HG03045 (cell line): ENCODE measurements at regions not wholly inside any gene's neighbourhood (a gene's known extent, or its start where the extent isn't known, plus 50 kb on each side); places are given as distances from the start of the nearest gene placed in this dataset.
"Not testable (repeated sequence)": the region's sequence is repeated elsewhere in the genome, so short reads cannot be mapped to it uniquely, and the experiment has no call there.

Experiments
- ATAC-seq: cut with Tn5 transposase; IDR thresholded peaks from one replicate; pipeline ENCODE4 v1.9.1; 2021; ENCODE audit warnings: mild to moderate bottlenecking, moderate library complexity; ENCODE audit not compliant: unreplicated experiment

DNA sequence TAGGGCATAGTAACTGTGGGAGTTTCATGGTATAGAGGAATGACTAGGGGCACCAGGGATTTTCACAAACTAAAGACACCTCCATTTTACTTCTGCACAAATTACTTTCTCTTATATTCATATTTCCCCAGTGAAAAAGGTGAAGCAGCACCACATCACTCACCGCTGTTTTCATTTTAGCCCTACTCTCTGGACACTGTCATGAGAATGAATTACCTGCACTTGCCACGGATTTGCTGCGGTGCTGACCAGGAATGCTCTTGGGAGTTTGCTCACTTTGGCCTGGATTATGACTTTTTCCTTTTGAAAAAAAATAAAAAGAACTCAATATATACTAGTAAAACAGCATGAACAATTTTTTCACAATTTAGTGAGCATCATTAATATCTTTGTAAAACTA, 351.3 kb downstream of the NKX6-1 start:
- no peak for ATAC-seq

DNA sequence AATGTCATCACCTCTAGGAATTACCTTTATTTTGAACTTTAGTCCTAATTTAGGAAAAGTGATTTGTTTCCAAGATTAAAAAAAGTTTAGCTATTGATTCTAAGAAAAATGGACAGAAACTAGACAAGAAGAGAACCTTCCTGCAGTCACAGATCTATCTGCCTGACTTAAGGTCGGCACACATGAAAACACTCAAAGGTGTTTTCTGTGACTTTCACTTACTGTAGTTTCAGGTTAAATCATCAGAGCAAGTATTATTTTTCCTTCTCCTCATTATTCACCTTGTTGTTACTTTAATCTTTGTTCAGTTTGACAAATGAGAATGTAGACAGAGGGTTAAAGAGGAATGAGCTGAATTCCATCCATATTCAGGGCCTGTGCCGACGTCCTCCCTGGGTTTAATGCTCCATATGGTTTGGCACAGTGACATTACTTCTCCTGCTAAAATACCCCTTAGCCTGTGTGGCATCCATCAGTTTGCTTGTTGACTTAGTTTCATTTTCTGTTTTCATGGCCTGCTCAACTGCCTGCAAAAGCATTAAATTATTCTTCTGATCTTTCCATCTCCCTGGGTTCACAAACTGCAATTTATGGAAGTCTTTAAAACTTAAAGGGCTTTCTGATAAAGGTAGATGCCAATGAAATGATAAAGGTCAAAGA, 352.7 kb downstream of the NKX6-1 start:
- no peak for ATAC-seq

DNA sequence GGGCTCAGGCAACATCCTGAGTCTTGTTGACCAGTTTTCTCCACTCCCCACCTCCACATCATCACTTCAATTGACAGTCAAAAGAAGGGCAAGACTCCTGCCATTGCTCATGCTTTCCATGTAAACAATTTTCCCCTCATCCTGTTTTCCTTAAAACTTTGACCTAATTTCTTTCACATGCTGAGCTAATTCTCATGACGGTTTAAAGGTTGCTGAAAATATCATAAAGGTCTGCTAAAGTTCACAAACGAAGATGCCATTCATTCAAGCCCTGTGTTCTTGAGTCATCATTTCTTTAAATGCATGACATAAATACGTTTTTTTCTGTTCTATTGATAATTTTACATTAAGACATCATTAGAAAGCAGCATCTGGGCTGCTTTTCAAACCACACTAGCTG, 353.9 kb downstream of the NKX6-1 start:
- ATAC-seq, result no peak

DNA sequence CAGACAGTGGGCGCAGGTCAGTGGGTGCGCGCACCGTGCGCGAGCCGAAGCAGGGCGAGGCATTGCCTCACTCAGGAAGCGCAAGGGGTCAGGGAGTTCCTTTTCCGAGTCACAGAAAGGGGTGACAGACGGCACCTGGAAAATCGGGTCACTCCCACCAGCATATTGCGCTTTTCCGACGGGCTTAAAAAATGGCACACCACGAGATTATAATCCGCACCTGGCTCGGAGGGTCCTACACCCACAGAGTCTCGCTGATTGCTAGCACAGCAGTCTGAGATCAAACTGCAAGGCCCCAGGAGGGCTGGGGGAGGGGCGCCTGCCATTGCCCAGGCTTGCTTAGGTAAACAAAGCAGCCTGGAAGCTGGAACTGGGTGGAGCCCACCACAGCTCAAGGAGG, 372.2 kb downstream of the NKX6-1 start:
- not testable (repeated sequence) for ATAC-seq

DNA sequence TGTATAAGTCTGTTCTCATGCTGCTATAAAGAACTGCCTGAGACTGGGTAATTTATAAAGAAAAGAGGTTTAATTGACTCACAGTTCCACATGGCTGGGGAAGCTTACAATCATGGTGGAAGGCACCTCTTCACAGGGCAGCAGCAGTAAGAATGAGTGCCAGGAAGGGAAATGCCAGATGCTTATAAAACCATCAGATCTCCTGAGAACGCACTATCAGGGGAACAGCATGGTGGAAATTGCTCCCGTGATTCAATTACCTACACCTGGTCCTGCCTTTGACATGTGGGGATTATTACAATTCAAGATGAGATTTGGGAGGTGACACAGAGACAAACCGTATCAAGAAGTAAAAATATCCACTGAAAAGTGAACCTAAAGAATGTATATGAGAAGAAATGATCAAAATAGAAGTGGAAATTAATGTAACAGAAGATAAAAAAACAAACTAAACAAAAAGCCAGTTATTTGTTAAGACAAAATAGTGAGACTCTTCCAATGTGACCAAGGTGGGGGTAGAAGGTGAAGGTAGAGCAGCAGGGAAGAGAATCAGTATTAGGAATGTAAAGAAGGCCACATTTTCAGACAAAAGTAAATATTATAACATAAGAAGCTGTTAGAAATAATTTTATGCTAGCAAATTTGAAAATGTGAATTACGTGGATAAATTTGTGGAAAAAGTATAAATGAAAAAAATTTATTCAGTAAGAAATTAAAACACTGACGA, 372.9 kb downstream of the NKX6-1 start:
- ATAC-seq, result no peak

DNA sequence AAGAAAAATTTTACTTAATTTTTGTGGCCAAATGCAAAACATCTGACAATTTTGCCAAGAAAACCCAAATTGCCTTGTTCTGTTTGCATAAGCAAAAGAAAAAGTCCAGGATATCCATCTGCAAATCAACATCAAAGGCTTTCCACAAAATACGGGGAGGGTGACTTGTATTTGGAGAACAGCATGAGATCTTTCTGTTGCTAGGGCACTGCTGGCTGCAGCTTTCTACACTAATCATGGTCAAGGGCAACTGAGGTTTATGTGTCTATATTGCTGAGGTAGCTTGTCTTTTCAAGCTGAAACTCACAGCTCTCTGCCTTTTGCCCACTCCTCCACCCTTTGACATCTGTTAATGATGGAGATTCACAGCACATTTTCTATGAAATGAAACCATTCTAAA, 389.1 kb downstream of the NKX6-1 start:
- ATAC-seq, result no peak

DNA sequence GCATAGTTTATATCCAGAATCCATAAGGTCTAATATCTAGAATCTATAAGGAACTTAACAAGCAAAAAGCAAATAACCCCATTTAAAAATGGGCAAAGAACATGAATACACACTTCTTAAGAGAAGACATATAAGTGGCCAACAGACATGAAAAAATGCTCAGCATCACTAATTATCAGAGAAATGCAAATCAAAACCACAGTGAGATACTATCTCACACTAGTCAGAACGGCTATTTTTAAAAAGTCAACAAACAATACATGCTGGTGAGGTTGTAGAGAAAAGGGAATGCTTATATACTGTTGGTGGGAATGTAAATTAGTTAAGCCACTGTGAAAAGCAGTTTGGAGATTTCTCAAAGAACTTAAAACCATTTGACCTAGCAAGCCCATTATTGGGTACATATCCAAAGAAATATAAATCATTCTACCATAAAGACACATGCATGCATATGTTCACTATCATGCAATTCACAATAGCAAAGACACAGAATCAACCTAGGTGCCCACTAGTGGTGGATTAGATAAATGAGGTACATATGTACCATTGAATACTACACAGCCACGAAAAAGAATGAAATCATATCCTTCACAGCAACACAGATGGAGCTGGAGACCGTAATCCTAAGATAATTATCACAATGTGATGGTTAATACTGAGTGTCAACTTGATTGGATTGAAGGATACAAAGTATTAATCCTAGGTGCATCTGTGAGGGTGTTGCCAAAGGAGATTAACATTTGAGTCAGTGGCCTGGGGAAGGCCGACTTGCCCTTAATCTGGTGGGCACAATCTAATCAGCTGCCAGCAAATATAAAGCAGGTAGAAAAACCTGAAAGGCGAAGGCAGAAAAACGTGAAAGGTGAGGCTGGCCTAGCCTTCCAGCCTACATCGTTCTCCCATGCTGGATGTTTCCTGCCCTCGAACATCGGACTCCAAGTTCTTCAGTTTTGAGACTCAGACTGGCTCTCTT, 397.2 kb downstream of the NKX6-1 start:
- ATAC-seq, result not testable (repeated sequence)

DNA sequence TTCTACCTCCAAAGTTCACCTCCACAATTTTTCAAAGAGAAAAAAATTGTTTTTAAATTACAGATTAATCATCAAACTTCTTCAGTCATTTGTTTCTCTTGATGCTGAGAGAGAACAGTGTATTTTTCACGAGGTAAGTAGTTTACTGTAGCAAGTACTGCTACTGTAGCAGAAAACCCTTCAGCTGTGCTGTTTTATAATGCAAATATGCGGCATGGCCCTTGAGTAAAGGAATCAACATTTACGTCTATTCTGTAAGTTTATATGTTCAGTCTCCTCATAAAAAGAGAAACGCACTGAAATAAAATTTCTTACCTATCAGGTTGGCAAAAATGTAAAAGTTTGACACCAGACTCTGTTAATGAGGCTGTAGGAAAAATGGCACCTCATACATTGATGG, 399.0 kb downstream of the NKX6-1 start:
- ATAC-seq, result no peak

DNA sequence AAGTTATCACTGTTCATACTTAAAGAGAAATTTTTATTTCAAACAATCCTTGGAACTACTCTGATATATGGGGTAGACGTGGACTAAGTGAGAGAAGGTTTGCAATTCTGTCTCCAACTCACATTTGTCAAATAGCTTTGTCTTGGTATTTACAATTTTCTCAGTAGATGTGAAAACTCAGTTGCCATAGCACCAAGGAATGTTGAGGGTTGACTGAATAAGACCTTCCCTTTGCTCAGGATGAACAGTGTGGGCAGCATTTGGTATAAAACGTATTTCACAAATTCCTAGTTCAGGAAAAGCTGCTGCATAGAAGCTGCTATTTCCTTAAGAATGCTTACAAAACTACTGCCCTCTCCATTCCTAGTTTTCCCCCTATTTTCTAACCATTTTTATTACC, 399.5 kb downstream of the NKX6-1 start:
- no peak for ATAC-seq

DNA sequence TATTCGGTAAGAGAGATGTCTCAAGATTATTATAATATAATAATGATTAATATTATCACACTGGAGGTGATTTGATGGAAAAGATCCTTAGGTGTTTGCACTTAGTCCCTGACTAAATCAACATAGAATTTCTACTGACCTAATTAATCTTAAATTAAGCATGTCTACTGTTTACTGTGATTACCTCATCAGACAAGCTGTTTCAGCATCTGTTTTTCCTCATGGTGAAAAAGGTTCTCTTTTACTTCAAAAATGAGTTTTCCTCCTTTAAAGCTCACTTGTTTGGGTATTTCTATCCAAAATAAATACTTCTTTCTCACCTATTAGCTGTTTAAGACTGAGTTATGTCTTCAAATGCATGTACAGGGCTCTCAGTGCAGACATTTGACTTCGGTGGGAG, 407.8 kb downstream of the NKX6-1 start:
- no peak for ATAC-seq

DNA sequence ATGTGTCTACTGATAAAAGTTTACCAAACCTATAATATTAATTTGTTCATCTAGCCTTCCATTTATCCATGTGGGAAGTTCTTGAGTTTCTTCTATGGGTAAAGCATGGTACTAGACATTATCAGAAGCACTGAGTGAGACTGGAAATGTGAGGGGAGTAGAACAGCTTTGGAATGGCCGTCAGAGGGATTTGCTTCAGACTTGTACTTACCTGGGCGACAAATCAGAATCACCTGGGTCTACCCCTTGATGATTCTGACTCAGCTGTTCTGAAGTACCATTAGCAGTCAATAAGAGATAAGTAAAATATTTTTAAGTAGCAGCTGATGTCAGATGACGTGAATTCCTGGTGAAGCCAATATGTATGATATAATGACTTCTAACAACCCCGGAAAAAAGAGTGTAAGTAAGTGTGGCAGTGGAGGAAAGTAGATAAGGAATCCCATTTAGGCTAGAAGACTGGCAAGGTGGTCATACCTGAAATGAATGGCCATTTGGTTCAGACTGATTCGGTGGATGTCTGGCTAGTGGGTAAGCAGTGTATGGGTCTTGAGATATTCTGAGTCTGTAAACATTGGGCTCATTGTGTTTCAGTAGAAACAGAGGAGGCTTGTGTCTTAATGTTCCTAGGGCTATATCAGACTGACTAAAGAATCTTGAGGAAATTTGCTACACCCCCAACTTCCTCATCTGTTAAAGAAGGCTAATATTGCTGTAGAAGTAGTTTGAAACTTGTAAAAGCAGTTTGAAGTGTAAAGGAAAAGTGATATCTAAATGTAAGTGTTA, 409.2 kb downstream of the NKX6-1 start:
- no peak for ATAC-seq

DNA sequence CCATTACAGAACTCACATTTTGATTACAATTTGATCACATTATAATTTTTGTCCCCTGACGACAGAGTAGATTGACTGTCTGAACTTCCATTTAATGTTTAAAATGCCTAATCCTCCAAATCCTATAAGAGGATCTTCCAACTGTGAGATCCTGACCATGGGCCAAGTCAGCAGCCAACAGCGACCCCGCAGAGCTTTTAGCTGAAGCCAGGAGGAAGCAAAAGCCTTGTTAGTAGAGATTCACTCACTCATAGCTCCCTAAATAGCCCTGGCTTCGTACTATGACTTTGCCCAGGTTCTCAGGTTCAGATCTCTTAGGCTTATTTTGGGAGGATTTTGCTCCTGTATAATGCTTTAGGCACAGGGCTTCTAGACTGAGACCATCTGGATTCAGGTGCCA, 413.1 kb downstream of the NKX6-1 start:
- no peak for ATAC-seq

DNA sequence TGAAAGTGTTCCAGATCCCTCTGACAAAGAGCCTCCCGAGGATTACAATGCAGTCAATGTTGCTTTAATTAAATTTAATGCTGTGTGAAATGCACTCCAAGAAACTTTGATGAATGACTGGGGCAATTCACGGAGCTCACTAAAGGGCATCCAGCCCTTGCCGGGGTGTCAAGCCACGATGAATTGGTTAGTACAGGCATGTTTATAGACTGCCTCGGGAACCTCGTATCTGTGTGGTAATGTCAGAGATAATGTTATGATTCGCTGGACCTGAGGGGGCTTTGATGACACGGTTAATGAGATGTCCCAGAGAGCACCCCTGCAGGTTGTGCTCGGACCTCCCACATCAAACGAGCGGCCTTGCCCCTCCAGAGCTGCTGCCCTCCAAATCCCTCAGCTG, 428.8 kb downstream of the NKX6-1 start:
- no peak for ATAC-seq

DNA sequence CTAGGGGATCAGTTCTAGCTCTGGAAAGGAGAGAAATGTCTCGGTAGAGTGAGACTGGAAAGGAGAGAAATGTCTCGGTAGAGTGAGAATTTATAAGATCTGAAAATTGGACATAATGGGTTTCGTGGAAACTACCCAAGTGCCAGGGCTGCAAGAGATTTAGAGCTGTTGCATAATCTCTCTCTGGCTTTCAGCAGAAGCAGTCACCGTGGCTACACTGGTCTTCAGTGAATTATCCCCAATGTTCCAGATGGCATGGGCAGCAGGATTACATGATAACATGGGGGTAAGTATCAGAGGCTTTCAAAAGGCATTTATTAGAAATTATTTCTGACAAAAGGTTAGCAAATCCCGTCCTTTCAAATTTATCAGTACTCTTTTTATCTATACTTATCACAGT, 435.5 kb downstream of the NKX6-1 start:
- no peak for ATAC-seq

DNA sequence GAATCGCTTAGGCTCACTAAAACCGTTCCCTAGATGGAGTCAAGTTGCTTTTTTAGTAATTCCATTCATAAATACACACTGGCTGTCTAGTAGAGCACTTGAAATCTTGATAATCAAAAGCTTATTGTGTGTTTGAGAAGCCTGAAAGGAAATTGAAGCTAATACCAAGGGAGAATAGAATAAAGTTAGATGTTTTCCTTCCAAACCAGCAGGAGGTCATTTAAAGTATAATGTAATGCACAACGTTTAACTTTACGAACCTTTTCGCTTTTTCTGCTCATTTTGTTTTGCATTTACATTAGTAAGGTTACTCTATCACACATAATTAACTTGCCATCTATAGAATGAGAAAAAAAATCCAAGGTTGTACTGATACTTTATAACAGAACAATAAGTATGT, 440.9 kb downstream of the NKX6-1 start:
- no peak for ATAC-seq

DNA sequence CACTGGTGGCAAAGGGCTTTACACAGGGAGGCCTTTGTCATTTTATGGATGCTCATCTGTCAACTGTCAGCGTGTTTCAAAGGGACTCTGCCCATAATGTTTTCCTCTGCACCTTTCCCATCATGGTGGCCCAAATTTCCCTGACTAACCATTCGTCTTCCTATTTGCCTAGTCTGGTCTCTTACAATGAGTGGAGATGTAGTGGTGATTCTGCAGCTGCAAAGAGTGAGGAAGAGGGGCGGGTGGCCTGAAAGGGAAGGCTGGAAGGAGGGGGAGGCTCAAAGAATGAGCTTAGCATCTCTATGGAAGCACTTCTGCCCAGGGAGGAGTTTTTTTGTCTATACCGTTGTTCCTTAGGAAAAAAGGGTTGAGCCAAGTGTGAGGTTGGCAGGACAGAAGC, 447.5 kb downstream of the NKX6-1 start:
- ATAC-seq, result no peak

DNA sequence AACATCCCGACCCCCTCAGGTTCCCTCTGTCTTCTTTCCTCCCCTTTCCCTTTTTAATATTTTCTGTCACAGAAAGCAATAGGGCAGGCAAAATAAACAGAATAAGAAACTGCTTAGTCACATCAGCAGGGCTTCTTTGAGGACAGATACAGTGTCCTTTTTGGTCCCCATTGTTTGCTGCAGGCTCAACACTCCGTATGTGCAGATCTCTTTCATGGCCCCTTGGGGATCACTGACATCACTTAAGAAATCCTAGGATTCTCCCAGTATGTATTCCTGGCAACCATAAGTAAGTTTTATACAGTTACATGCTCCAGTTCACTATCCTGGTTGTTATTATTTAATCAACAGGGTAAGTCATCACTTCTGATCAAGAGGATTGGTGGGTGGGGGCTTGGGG, 448.0 kb downstream of the NKX6-1 start:
- no peak for ATAC-seq

DNA sequence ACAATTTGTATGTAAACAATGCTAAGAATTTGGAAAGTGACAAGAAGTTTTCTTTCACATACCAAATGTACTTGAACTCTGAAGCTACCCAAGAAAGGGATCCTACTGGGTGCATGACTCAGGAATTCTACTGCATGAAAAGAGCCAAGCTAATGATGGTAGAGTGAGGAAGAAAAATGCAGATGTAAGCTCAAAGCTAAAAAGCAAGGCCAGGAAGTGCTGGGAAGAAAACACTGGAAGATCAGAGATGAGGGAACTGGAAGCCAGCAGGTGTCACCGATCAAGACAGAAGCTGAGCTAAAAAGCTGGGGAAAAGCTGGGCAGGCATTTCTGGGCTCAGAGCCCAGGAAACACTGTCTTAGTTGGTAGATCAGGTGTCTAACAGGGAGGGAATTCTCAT, 449.1 kb downstream of the NKX6-1 start:
- ATAC-seq, result no peak

DNA sequence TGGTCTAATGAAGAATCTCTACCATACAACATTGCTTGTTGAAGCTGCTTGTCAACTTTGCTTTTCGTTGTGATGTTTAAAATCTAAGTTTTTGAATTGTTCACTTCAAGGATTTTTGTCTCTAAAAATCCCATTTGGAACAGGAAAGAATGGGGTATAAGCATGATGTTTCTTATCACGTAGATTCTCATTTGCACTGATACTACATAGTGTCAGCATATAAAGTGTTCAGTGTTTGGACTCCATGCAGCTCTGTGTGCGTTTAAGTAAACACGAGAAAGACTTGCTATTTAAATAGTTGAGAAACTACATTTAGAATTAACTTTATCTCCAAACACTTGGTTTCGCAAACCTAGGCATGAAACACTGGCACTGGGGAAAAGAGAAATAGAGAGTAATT, 452.5 kb downstream of the NKX6-1 start:
- no peak for ATAC-seq

DNA sequence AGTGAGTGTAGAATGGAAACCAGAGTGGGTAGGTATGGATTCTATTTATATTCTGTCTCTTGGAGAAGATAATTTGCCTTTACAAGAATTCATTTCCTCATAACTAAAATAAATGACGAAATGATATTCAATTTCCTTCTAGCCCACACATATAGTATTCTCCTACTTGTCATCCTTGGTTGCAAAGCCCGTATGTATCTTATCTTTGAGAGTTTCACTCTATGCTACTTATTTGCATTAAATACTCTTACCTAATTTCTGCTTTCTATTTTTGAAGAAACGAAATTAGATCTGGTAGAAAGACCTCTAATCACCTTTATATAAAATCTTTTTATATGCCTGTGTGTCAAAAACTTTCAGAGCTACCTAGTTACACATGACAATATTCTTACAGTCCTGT, 457.7 kb downstream of the NKX6-1 start:
- ATAC-seq, result no peak

DNA sequence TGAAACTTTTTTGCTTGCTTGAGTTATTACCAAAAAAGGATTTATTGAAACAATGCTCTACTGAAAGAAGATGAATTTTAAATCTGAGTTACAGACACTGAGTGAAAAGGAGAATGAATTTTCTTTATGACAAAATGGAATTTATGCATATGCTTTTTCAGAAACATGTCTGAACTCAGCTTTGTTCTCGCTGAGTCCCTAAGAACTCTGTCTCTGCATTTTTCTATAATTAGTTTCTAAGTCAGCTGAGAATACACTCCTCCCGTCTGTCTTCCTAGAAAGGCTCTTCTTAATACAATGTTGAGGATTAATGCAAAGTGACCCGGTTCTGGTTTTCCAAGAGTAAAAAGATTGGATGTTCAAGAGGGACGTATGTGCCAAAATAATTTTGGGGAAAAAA, 463.5 kb downstream of the NKX6-1 start:
- no peak for ATAC-seq
